ENCODE measurements at regions not wholly inside any gene's neighbourhood (a gene's known extent, or its start where the extent isn't known, plus 50 kb on each side); places are given as distances from the start of the nearest gene placed in this dataset.

GRCh38 chr3:71928212-71928611, 143.3 kb upstream of the PROK2 start (continued):
- no peak for TF ChIP-seq CHD7 (IDR thresholded peaks at IDR 0.05; ENCODE audit: insufficient replicate concordance, low read length)
- TF ChIP-seq EGR1 (IDR thresholded peaks at IDR 0.05; ENCODE audit: borderline replicate concordance, low read depth, low read length), result no peak
- TF ChIP-seq TAF1 (IDR thresholded peaks at IDR 0.05; ENCODE audit: low read depth, low read length), result no peak
- TF ChIP-seq CBX5 (IDR thresholded peaks at IDR 0.05; ENCODE audit: low read depth, low read length), result no peak
- TF ChIP-seq KDM5A (IDR thresholded peaks at IDR 0.05; ENCODE audit: low read length), result no peak
- no peak for TF ChIP-seq ZNF274 (IDR thresholded peaks at IDR 0.05; ENCODE audit: borderline replicate concordance, extremely low read depth, low read length)
- TF ChIP-seq ASH2L (IDR thresholded peaks at IDR 0.05; ENCODE audit: low read length), result no peak
- TF ChIP-seq BRCA1 (IDR thresholded peaks at IDR 0.05; ENCODE audit: low read depth, low read length), result no peak
- TF ChIP-seq BCL11A (IDR thresholded peaks at IDR 0.05; ENCODE audit: low read depth in 2 of 2, low read length in 2 of 2), result no peak
- TF ChIP-seq HDAC6 (IDR thresholded peaks at IDR 0.05; ENCODE audit: low read depth, low read length), result no peak
- TF ChIP-seq KDM4A (IDR thresholded peaks at IDR 0.05; ENCODE audit: low read depth, low read length, severe bottlenecking), result no peak
- TF ChIP-seq SAP30 (IDR thresholded peaks at IDR 0.05; ENCODE audit: insufficient read depth, insufficient replicate concordance, low read length), result no peak
- no peak for TF ChIP-seq SUZ12 (IDR thresholded peaks at IDR 0.05; ENCODE audit: low read length)

Measured in H1 (cell line).